ENCODE measurements at regions not wholly inside any gene's neighbourhood (a gene's known extent, or its start where the extent isn't known, plus 50 kb on each side); places are given as distances from the start of the nearest gene placed in this dataset.
"Not testable (repeated sequence)": the region's sequence is repeated elsewhere in the genome, so short reads cannot be mapped to it uniquely, and the experiment has no call there.

DNA sequence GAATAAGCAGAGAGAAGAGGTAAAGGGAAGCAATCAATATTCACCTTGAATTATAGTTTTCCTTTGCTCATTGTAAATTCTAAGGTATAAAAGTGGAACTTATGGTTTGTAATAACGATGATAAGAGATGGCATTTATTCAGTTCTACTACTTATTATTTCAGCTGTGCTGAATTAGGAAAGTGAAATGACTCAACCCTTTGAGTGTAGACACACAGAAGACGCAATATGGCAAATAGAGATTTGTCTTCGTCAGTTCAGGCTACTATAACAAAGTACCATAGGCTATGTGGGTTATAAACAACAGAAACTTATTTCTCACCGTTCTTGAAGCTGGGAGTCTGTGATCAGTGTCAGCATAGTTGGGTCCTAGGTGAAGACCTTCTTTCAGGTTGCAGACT, 713.0 kb upstream of the PCDH9 start:
- no peak for ATAC-seq
- no peak for DNase-seq (ENCODE audit: low spot score in 2 of 2)
- no peaks in the 10 kb centered on the region for H3K36me3 Mint-ChIP-seq
- H3K4me1 Mint-ChIP-seq: no peaks in the 10 kb centered on the region
- no peak overlapping the region for H3K27ac Mint-ChIP-seq
- peaks cover 13% of the 10 kb centered on the region for H3K9me3 Mint-ChIP-seq
- H3K4me3 Mint-ChIP-seq: no peak overlapping the region

DNA sequence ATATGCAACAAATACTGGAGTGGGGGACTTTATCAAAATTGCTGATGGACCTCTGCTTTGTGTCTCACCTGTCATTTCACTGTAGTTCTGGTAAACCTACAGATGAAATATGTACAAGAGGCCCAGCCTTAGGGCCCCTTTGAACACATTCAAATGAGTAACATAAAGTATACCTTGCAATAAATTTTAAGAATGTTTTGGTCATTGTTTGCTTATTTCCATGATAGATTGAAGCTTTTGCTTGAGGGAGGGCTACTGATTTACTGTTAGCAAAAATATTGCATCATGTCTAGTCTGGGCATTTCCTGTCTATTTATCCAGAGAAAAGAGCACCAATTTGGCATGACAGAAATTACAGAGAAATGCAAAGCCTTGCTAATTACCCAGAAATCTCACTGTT, 705.5 kb upstream of the PCDH9 start:
- ATAC-seq (no peak), DNase-seq (ENCODE audit: low spot score in 2 of 2) (no peak)
- Mint-ChIP-seq H3K4me1 (no peaks in the 10 kb centered on the region), H3K4me3 (no peak overlapping the region), H3K36me3 (no peaks in the 10 kb centered on the region), H3K9me3 (peaks cover 9% of the 10 kb centered on the region), H3K27ac (no peak overlapping the region)

DNA sequence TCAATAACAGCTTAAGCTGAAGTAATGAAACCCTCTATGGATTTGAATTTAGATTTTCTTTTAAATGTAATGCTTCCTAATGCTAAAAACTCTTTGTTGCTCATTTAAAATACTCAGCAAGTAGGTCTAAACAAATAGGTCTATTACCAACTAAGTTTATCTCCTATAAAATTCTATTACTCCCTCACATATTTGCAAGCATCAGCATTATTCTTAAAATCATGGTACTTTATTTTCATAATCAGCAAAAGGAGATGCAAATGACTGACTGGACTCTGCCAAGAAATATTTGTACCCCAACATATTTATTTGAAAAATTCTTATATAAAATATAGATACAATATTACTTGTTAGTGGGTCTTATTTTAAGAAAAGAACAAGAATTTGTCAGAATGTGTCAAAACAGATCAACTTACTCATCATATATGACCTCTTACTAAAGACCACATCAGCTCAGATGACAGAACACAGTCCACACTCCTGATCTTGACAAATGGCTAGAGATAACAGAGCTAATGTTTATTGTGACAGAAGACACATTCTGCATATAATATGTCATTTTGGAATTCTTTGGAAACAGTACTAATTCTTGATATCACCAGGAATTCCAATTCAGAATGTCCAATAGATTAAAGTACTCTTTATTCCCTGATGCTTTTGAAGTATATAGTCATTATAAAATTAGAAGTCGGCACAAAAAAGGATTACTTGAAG, 704.6 kb upstream of the PCDH9 start:
- Mint-ChIP-seq H3K4me1 (no peaks in the 10 kb centered on the region), H3K9me3 (peaks cover 9% of the 10 kb centered on the region), H3K4me3 (no peak overlapping the region), H3K36me3 (no peaks in the 10 kb centered on the region), H3K27ac (no peak overlapping the region)
- no peak for DNase-seq (ENCODE audit: low spot score in 2 of 2)
- no peak for ATAC-seq

DNA sequence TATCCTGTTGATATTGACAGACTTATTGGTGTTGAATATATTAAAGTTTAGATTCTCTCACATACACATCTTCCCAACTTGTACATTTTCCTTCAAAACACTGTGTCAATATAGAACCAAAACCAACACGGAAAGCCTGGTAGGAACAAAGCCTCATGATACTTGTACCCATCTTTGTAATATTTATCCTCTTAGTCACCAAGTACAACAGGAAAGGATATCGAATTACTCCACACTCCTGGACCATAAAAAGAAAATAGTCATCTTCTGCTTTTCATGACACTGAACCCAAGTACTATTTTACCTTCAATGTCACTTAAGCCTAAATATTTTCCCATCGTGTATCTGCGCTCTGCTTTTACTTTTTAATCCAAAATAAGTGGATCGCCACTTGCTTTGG, 702.9 kb upstream of the PCDH9 start:
- Mint-ChIP-seq H3K4me1 (no peaks in the 10 kb centered on the region), H3K4me3 (no peak overlapping the region), H3K9me3 (peaks cover 2% of the 10 kb centered on the region), H3K36me3 (no peaks in the 10 kb centered on the region), H3K27ac (no peak overlapping the region)
- ATAC-seq (no peak), DNase-seq (ENCODE audit: low spot score in 2 of 2) (no peak)

DNA sequence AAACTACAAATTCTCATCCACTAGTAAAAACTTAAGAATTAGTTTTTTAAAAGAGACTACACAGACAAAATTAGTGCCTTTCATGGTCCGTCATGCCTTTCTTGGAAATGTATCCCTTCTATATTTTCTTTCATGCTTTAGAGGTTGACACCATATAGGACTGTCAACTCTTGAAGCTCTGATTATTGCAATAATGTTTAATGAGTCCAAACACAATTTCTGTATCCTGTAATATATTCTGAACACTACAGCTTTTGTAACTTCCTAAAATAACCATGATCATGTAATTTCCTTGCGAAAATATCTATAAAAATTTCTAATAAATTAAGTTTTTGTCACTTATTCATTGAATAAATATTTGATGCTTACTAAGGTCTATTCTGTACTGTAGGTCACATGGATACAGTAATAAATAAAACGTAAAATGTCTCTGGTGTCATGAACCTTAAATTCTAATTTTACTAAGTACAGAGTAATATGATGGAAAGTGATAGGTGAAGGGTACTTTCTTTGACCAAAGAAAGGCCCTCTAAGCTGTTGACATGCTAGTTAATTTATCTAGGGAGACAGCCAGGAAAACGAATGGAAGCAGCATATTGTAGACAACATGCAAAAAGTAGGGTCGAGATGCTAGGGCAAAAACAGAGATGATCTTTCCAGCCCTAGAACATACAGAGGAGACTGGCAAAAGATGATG, 687.3 kb upstream of the PCDH9 start:
- Mint-ChIP-seq H3K9me3 (no peaks in the 10 kb centered on the region), H3K36me3 (no peaks in the 10 kb centered on the region), H3K4me1 (no peaks in the 10 kb centered on the region), H3K4me3 (no peak overlapping the region), H3K27ac (no peak overlapping the region)
- ATAC-seq: no peak
- no peak for DNase-seq (ENCODE audit: low spot score in 2 of 2)

DNA sequence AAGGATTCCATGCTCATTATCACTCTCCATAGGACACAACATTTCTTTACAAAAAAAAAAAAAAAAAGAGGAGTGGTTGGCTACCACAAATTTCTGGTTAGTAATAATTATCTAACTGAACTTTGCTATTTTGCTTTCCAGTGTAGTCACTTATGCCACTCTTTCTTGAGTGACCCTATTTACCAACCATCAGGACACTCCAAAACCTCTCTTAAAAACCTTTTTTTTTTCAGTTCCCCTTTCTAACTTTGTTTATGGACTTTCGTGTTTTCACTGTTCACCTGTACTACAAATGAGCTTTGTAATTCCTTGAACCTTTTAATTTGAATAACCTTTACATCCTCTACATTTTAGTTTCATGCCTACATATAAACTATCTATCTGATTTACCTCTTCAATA, 686.5 kb upstream of the PCDH9 start:
- no peaks in the 10 kb centered on the region for H3K9me3 Mint-ChIP-seq
- H3K4me1 Mint-ChIP-seq: no peaks in the 10 kb centered on the region
- H3K4me3 Mint-ChIP-seq: no peak overlapping the region
- H3K36me3 Mint-ChIP-seq: no peaks in the 10 kb centered on the region
- DNase-seq (ENCODE audit: low spot score in 2 of 2) (no peak), ATAC-seq (no peak)
- no peak overlapping the region for H3K27ac Mint-ChIP-seq

DNA sequence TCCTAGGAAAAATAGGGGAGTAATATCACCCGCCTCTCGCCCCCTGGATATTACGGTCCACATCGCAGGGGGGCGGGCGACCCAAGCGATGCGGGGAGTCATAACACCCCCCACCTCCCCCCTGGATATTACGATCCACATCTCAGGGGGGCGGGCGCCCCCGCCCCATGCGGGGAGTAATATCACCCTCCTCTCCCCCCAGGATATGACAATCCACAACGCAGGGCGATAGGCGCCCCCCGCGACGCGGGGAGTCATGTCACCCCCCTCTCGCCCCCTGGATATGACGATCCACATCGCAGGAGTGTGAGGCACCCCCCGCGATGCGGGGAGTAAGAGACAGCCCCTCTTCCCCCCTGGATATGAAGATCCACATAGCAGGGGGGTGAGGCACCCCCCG, 684.4 kb upstream of the PCDH9 start:
- Mint-ChIP-seq H3K4me1 (no peaks in the 10 kb centered on the region), H3K36me3 (no peaks in the 10 kb centered on the region), H3K4me3 (no peak overlapping the region), H3K9me3 (peaks cover 4% of the 10 kb centered on the region), H3K27ac (no peak overlapping the region)
- ATAC-seq (peak; percentile 34), DNase-seq (ENCODE audit: low spot score in 2 of 2) (peak in 1 of 2 donors; percentile 48)

DNA sequence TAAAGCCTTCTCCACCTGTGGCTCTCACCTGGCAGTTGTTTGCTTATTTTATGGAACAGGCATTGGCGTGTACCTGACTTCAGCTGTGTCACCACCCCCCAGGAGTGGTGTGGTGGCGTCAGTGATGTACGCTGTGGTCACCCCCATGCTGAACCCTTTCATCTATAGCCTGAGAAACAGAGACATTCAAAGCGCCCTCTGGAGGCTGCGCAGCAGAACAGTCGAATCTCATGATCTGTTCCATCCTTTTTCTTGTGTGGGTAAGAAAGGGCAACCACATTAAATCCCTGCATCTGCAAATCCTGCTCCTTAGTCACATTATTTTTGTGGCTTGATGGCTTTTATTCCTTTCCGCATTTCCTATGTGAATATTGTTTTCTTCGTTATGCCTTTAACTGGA, 672.8 kb upstream of the PCDH9 start:
- peaks cover 23% of the 10 kb centered on the region for H3K9me3 Mint-ChIP-seq
- H3K36me3 Mint-ChIP-seq; ATAC-seq; H3K4me1 Mint-ChIP-seq; H3K4me3 Mint-ChIP-seq; H3K27ac Mint-ChIP-seq; DNase-seq (ENCODE audit: low spot score in 2 of 2): not testable (repeated sequence)

DNA sequence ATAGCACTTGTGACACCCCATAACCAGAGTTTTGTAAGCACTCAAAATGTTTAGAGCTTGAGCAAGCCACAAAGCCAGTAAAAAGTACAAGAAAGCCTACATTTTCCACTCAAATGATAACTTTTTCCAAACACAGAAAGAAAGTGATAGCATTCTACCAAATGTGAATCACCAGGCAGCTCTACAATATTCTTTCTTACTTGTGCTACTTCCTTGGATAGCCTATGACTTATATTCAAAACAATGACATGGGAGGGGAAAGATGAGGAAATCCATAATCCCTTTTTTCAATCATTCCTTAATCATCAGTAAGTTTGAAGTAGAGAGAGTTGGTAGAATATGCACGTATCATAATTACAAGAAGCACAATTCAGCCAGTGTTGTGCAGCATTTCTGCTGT, 650.8 kb upstream of the PCDH9 start:
- Mint-ChIP-seq H3K4me3 (no peak overlapping the region), H3K4me1 (no peaks in the 10 kb centered on the region), H3K36me3 (no peaks in the 10 kb centered on the region), H3K27ac (no peak overlapping the region), H3K9me3 (peaks cover 9% of the 10 kb centered on the region)
- DNase-seq (ENCODE audit: low spot score in 2 of 2): no peak
- ATAC-seq: no peak

DNA sequence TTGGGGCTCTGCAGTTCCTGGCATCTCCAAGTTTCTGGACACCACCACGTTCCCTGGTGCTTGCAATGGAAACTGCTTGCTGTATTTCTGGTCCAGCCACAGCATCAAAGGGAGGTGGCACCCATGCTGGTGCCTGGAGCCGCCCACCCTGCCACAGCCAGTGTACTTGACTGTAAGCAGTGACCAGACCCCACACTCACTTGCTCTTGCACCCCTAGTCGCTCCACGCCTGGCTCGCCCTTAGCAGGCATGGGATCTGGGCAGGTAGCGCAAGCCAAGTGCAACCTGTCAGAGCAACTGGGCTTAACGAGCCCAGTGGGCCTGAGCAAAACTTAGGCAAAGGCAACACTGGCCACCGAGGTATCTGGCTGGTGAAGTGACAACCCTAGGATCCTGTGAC, 648.2 kb upstream of the PCDH9 start:
- DNase-seq (ENCODE audit: low spot score in 2 of 2) (no peak), ATAC-seq (no peak)
- no peak overlapping the region for H3K4me3 Mint-ChIP-seq
- H3K9me3 Mint-ChIP-seq: peaks cover 10% of the 10 kb centered on the region
- H3K36me3 Mint-ChIP-seq: no peaks in the 10 kb centered on the region
- no peak overlapping the region for H3K27ac Mint-ChIP-seq
- H3K4me1 Mint-ChIP-seq: no peaks in the 10 kb centered on the region

DNA sequence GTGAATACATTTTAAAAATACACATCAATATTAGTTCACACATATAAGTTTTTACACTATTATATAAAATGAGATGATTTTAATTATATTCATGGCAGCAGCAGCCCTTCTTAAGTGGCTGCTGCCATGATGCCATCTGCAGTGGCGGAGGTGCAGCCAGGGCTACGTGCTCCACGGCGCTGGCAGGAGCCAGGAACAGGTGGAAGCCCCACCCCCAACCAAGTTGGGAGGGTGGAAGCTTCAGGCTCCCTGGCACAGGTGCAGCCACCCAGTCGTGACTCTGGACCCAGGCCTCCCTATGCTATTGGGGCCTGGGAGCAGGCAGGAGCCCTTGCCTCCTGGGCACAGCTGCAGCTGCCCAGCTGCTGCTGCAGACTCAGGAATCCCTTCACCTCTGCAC, 646.9 kb upstream of the PCDH9 start:
- Mint-ChIP-seq H3K4me3 (no peak overlapping the region), H3K9me3 (peaks cover 13% of the 10 kb centered on the region)

DNA sequence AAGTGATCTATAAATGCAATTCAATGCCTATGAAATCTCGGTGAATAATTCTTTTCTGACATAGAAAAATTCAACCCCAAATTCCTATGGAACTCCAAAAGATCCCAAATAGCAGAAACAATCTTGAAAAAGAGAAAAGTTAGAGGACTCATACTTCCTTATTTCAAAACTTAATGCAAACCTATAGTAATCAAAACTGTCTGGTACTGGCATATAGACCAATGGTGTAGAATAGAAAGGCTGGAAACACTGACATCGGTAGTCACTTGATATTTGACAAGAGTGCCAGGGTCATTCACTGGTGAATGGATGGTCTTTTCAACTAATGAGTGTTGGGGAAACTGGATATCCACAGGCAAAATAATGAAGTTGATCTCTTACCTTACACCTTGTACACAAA, 637.1 kb upstream of the PCDH9 start:
- H3K9me3 Mint-ChIP-seq: peaks cover 13% of the 10 kb centered on the region
- H3K27ac Mint-ChIP-seq: no peak overlapping the region
- no peaks in the 10 kb centered on the region for H3K4me1 Mint-ChIP-seq
- no peak for DNase-seq (ENCODE audit: low spot score in 2 of 2)
- ATAC-seq: no peak
- no peaks in the 10 kb centered on the region for H3K36me3 Mint-ChIP-seq
- H3K4me3 Mint-ChIP-seq: no peak overlapping the region

More for the DNA sequence above, 646.9 kb upstream of the PCDH9 start:
- DNase-seq (ENCODE audit: low spot score in 2 of 2): no peak
- no peak for ATAC-seq
- H3K4me1 Mint-ChIP-seq: no peaks in the 10 kb centered on the region
- no peaks in the 10 kb centered on the region for H3K36me3 Mint-ChIP-seq
- H3K27ac Mint-ChIP-seq: no peak overlapping the region

DNA sequence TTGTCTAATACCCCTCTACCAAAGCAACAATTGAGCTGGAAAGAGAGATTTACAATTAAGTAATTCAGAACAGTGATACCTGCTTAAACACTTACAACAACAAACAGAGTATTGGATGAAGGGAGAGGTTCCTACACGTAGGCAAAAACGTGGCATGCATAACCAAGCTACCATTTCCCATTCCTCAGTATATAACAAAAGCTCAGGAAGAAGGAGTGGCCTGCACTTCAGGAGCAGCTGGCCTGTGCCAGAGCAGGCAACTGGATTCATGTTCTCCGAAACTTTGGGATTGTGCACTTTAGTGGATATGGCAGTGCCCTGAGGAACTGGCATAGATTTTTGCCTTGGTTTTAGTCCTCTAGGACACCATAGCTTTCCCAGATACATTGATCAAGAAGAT, 630.2 kb upstream of the PCDH9 start:
- no peak for ATAC-seq
- no peak overlapping the region for H3K4me3 Mint-ChIP-seq
- DNase-seq (ENCODE audit: low spot score in 2 of 2): no peak
- no peaks in the 10 kb centered on the region for H3K36me3 Mint-ChIP-seq
- H3K4me1 Mint-ChIP-seq: no peaks in the 10 kb centered on the region
- no peak overlapping the region for H3K27ac Mint-ChIP-seq
- peaks cover 9% of the 10 kb centered on the region for H3K9me3 Mint-ChIP-seq

DNA sequence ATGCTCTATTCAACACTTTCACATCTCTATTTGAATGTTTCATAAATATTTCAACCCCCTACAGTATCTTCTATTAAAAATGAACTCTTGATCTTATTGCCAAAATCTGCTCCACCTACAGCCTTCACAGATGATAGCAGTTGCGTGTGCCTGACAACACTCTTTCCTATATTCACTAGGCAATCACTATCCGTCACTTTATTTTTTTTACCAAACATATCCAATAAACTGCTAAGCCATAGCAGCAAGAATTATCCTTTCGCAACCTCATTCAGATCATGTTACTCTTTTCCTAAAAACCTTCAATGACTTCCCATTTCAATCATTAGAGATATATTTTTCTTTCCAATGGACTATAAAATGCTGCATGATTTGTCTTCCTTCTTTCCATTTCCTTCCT, 629.8 kb upstream of the PCDH9 start:
- Mint-ChIP-seq H3K9me3 (peaks cover 9% of the 10 kb centered on the region), H3K36me3 (no peaks in the 10 kb centered on the region), H3K4me3 (no peak overlapping the region), H3K4me1 (no peaks in the 10 kb centered on the region), H3K27ac (no peak overlapping the region)
- ATAC-seq (no peak), DNase-seq (ENCODE audit: low spot score in 2 of 2) (no peak)

DNA sequence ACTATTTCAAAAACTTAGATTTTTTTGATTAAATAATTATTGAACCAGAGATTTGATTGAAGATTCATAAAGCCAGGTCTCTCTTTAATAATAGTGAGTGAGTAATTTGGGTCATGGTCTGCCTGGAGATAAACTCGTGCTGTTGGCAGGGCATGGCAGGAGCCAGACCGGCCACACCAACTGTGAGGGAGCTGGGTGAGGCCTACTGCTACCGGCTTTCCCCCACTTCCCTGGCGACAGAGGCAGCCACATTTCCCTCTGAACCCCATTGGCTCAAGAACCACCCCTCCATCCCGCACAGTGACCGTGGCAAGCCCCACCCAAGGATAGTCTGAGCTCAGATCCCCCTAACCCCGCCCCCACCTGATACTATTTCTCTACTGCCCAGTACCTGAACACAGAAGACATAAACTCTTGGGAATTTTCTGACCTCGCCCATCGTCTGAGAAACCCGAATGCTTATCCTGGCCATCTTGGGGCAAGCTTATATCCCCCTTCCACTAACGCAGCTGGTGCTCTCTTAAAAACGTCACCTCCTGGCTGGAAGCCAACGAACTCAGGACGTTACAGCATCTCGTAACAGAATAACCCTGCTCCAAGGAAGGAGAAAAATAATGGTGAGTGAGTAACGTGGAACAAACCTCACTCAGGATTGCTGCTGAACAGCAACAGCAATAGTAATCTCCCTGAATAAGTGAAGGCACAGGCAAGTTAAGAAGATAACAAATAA, 627.6 kb upstream of the PCDH9 start:
- ATAC-seq: no peak
- H3K4me1 Mint-ChIP-seq: no peaks in the 10 kb centered on the region
- DNase-seq (ENCODE audit: low spot score in 2 of 2): no peak
- H3K9me3 Mint-ChIP-seq: peaks cover 9% of the 10 kb centered on the region
- H3K27ac Mint-ChIP-seq: no peak overlapping the region
- H3K36me3 Mint-ChIP-seq: no peaks in the 10 kb centered on the region
- no peak overlapping the region for H3K4me3 Mint-ChIP-seq

DNA sequence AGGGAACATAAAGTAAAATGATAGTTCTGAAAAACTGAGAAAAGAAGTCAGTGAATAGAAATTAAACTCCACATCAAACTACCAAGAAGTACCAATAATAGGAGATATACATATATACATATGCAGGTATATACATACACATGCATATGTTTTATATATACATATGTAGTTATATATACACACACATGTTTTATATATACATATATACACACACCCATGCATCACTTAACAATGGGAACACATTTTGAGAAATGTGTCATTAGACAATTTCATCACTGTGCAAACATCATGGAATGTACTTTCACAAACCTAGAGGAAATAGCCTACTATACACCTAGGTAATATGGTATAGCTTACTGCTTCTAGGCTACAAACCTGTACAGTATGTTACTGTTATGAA, 626.8 kb upstream of the PCDH9 start:
- DNase-seq (ENCODE audit: low spot score in 2 of 2): no peak
- Mint-ChIP-seq H3K4me1 (no peaks in the 10 kb centered on the region), H3K9me3 (peaks cover 12% of the 10 kb centered on the region), H3K4me3 (no peak overlapping the region), H3K27ac (no peak overlapping the region), H3K36me3 (no peaks in the 10 kb centered on the region)
- ATAC-seq: no peak
